Adrenal gland (tissue), 9 donors: ENCODE measurements at regions not wholly inside any gene's neighbourhood (a gene's known extent, or its start where the extent isn't known, plus 50 kb on each side); places are given as distances from the start of the nearest gene placed in this dataset.

Experiments used
- DNase-seq, 7 donors: peaks; one replicate each; pipeline ENCODE4 v3.0.0-alpha.2; 2019 to 2020
- H3K27ac ChIP-seq, 5 donors: fragments of 200-600 bp; sonication (generic) in 4 of 5; 1 replicate in 3 of 5; 2 replicates in 2 of 5; pipeline versions ENCODE4 v1.5.1 to v1.8.0; 2016 to 2020; ENCODE audit warnings: mild to moderate bottlenecking in 1 of 5
- H3K27me3 ChIP-seq: fragments of 200-600 bp; 2 replicates; pipeline ENCODE4 v1.8.0; 2021
- H3K36me3 ChIP-seq, 2 donors: fragments of 200-600 bp; replicated peaks in 1 of 2; 1 replicate in 1 of 2; 2 replicates in 1 of 2; pipeline versions ENCODE4 v1.5.1 to v1.8.0; 2018 to 2022
- H3K4me1 ChIP-seq, 2 donors: fragments of 200-600 bp; replicated peaks in 1 of 2; 1 replicate in 1 of 2; 2 replicates in 1 of 2; pipeline versions ENCODE4 v1.5.1 to v1.8.0; 2018 to 2021
- H3K4me3 ChIP-seq, 4 donors: fragments of 200-600 bp; sonication (generic) in 3 of 4; one replicate each; pipeline ENCODE4 v1.5.1; 2016 to 2018
- H3K9me3 ChIP-seq, 3 donors: fragments of 200-600 bp; sonication (generic) in 1 of 3; replicated peaks in 1 of 3; 1 replicate in 2 of 3; 2 replicates in 1 of 3; pipeline versions ENCODE4 v1.5.1 to v1.8.0; 2016 to 2021
- POLR2A ChIP-seq, 2 donors: fragments of 450-650 bp; IDR thresholded peaks; one replicate each; pipeline ENCODE4 v1.6.1; 2017; ENCODE audit warnings: antibody characterized with exemption in 2 of 2, mild to moderate bottlenecking in 2 of 2, moderate library complexity in 1 of 2
- WGBS, 4 donors: extraction: QIAGEN DNeasy Blood & Tissue Kit in 2 of 4; methylation state at CpG; one replicate each; pipeline versions ENCODE4 v1.1.5 to v1.1.7; 2013 to 2017; 5-methylcytosine and 5-hydroxymethylcytosine counted together
- intact Hi-C, 2 donors: fragments of 100-400 bp; cut with DNase I; formaldehyde crosslinking; loops; one replicate each; pipeline versions ENCODE4 v1.14.1 to v1.15.0; 2022 to 2023
- TF ChIP-seq, protein P1 (sequence below), 6 experiments: fragments of 450-650 bp in 4 of 6; fragments of 200-600 bp in 2 of 6; sonication (generic) in 1 of 6; IDR thresholded peaks; 1 replicate in 5 of 6; 2 replicates in 1 of 6; pipeline versions ENCODE4 v1.5.1 to v1.8.0; 2016 to 2021; ENCODE audit warnings: antibody characterized with exemption in 6 of 6, mild to moderate bottlenecking in 2 of 6, moderate library complexity in 1 of 6
- donor health status: healthy with polysubstance abuse.
- donor health status: Bipolar disorder and iron deficiency.
- donor health status: DM: yes; HTN: yes; CAD: no.
- donor health status: DM: no; HTN: no; CAD: no.
- donor health status: DM: no; HTN: no; CAD: no.

GRCh38 chr16:86868786-86869185, 290.4 kb downstream of the FOXL1 start:
- 37 to 59% (median 44%) methylated on average over 11 of the region's 11 CpGs for WGBS, 4 donors
- no peaks in the 10 kb centered on the region for H3K9me3 ChIP-seq
- TF ChIP-seq, protein P1, sequence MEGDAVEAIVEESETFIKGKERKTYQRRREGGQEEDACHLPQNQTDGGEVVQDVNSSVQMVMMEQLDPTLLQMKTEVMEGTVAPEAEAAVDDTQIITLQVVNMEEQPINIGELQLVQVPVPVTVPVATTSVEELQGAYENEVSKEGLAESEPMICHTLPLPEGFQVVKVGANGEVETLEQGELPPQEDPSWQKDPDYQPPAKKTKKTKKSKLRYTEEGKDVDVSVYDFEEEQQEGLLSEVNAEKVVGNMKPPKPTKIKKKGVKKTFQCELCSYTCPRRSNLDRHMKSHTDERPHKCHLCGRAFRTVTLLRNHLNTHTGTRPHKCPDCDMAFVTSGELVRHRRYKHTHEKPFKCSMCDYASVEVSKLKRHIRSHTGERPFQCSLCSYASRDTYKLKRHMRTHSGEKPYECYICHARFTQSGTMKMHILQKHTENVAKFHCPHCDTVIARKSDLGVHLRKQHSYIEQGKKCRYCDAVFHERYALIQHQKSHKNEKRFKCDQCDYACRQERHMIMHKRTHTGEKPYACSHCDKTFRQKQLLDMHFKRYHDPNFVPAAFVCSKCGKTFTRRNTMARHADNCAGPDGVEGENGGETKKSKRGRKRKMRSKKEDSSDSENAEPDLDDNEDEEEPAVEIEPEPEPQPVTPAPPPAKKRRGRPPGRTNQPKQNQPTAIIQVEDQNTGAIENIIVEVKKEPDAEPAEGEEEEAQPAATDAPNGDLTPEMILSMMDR (IDR thresholded peaks at IDR 0.05) = no peak
- intact Hi-C loops = no loop called here
- no peak for DNase-seq
- H3K4me3 ChIP-seq = no peak overlapping the region
- H3K4me1 ChIP-seq = no peaks in the 10 kb centered on the region
- no peaks in the 10 kb centered on the region for H3K27me3 ChIP-seq
- no peak overlapping the region for H3K27ac ChIP-seq
- H3K36me3 ChIP-seq = no peaks in the 10 kb centered on the region

GRCh38 chr16:86869288-86870022, 291.1 kb downstream of the FOXL1 start:
- no peak for TF ChIP-seq POLR2A (IDR thresholded peaks at IDR 0.05)
- TF ChIP-seq, protein P1 (IDR thresholded peaks at IDR 0.05) = no peak
- no peak overlapping the region for H3K27ac ChIP-seq
- H3K4me1 ChIP-seq = no peaks in the 10 kb centered on the region
- WGBS, 4 donors = 80 to 89% (median 83%) methylated on average over 27 to 32 of the region's 32 CpGs
- H3K36me3 ChIP-seq = no peaks in the 10 kb centered on the region
- H3K27me3 ChIP-seq = peaks cover under 1% of the 10 kb centered on the region
- intact Hi-C loops = no loop called here
- no peaks in the 10 kb centered on the region for H3K9me3 ChIP-seq
- no peak overlapping the region for H3K4me3 ChIP-seq
- DNase-seq = no peak

DNA sequence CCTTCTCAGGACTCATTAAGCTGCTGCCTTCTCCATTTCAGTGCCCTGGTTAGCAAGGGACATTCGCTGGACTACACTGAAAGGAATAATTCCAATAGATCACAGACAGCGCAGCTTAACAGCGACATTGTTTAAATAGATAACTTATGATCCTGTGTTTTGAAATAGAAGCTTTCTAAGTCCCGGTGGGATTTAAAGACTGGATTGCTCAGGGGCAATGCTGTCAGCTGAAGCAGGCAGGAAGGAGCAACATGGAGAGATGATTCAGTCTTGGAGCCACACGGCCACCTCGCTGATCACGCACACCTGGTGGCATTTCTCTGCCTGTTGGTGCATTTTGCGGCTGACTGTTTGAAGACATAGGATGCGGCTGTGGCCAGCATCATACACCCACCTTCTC, 292.0 kb downstream of the FOXL1 start:
- H3K36me3 ChIP-seq = no peaks in the 10 kb centered on the region
- no peak overlapping the region for H3K27ac ChIP-seq
- 69 to 77% (median 73%) methylated on average over 4 to 9 of the region's 9 CpGs for WGBS, 4 donors
- no peak for DNase-seq
- no peak for TF ChIP-seq POLR2A (IDR thresholded peaks at IDR 0.05)
- TF ChIP-seq, protein P1 (IDR thresholded peaks at IDR 0.05) = no peak
- H3K27me3 ChIP-seq = peaks cover 4% of the 10 kb centered on the region
- H3K9me3 ChIP-seq = no peaks in the 10 kb centered on the region
- intact Hi-C loops = no loop called here
- H3K4me1 ChIP-seq = no peaks in the 10 kb centered on the region
- no peak overlapping the region for H3K4me3 ChIP-seq

DNA sequence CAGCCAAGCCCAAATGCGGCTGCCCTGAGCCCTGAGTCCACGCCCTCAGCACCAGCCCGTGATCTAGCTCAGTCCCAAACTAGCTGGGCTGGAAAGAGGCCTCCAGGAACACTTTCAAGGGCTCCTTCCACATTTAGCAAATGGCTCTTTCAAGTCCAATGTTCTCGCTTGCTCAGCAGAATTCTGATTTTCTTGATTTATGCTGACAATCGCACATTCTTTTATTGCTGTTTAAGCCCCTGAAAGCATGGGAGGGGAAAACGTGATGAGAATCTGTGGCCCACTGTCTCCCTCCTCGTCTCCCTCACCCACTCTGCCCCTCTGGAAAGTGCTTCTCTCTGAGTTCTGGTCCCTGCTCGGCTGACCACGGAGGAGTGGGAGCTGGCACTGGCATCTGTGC, 293.8 kb downstream of the FOXL1 start:
- no peak for TF ChIP-seq POLR2A (IDR thresholded peaks at IDR 0.05)
- TF ChIP-seq, protein P1 (IDR thresholded peaks at IDR 0.05) = no peak
- Histone ChIP-seq H3K27ac (no peak overlapping the region), H3K27me3 (peaks cover 4% of the 10 kb centered on the region), H3K9me3 (no peaks in the 10 kb centered on the region), H3K4me3 (no peak overlapping the region), H3K36me3 (no peaks in the 10 kb centered on the region), H3K4me1 (no peaks in the 10 kb centered on the region)
- DNase-seq = no peak
- intact Hi-C loops = no loop called here
- WGBS, 4 donors = 65 to 77% (median 67%) methylated on average over 9 of the region's 9 CpGs
